CD14-positive monocyte (primary cell): ENCODE measurements at regions not wholly inside any gene's neighbourhood (a gene's known extent, or its start where the extent isn't known, plus 50 kb on each side); places are given as distances from the start of the nearest gene placed in this dataset.

ENCODE experiments used
- DNase-seq, 3 donors: peaks; one replicate each; pipeline ENCODE4 v3.0.0-alpha.2; 2011 to 2022
- H2AFZ ChIP-seq: 2 replicates; pipeline ENCODE4 v1.6.0; 2012; ENCODE audit warnings: mild to moderate bottlenecking, low read depth, low read length, inconsistent platforms; ENCODE audit not compliant: insufficient read depth, poor library complexity, severe bottlenecking
- H3K27ac ChIP-seq, 2 donors: 1 replicate in 1 of 2; 2 replicates in 1 of 2; pipeline ENCODE4 v1.5.1; 2012 to 2013; ENCODE audit warnings: low read length in 2 of 2, control low read depth in 1 of 2, inconsistent platforms in 1 of 2, low read depth in 1 of 2, mild to moderate bottlenecking in 1 of 2
- H3K27me3 ChIP-seq, 2 donors: one replicate each; pipeline versions ENCODE4 v1.6.0 to v1.6.1; 2011 to 2013; ENCODE audit warnings: low read length in 2 of 2; ENCODE audit not compliant: control insufficient read depth in 2 of 2, insufficient read depth in 2 of 2
- H3K36me3 ChIP-seq, 2 donors: replicated peaks in 1 of 2; 1 replicate in 1 of 2; 2 replicates in 1 of 2; pipeline versions ENCODE4 v1.5.1 to v1.6.1; 2012 to 2013; ENCODE audit warnings: low read length in 2 of 2, control low read depth in 1 of 2, inconsistent platforms in 1 of 2, mild to moderate bottlenecking in 1 of 2; ENCODE audit not compliant: insufficient read depth in 2 of 2, control insufficient read depth in 1 of 2
- H3K4me1 ChIP-seq, 2 donors: 1 replicate in 1 of 2; 2 replicates in 1 of 2; pipeline versions ENCODE4 v1.5.1 to v1.6.1; 2012 to 2013; ENCODE audit warnings: low read length in 2 of 2, control low read depth in 1 of 2, inconsistent platforms in 1 of 2, mild to moderate bottlenecking in 1 of 2, moderate library complexity in 1 of 2; ENCODE audit not compliant: insufficient read depth in 2 of 2, control insufficient read depth in 1 of 2
- H3K4me2 ChIP-seq: replicated peaks from 2 replicates; pipeline ENCODE3; 2012; ENCODE audit warnings: low read length, moderate library complexity, mild to moderate bottlenecking; ENCODE audit not compliant: poor library complexity, severe bottlenecking; ENCODE audit errors: extremely low read depth
- H3K4me3 ChIP-seq, 3 experiments: fragments of 200-600 bp in 1 of 3; sonication (generic) in 1 of 3; replicated peaks in 1 of 3; 1 replicate in 2 of 3; 2 replicates in 1 of 3; pipeline ENCODE4 v1.5.1; 2011 to 2013; ENCODE audit warnings: low read length in 3 of 3, mild to moderate bottlenecking in 3 of 3, control low read depth in 2 of 3, low read depth in 2 of 3, inconsistent platforms in 1 of 3, moderate library complexity in 1 of 3
- H3K79me2 ChIP-seq: 2 replicates; pipeline ENCODE4 v1.6.0; 2012; ENCODE audit warnings: mild to moderate bottlenecking, control low read depth, inconsistent platforms, low read length, moderate library complexity; ENCODE audit not compliant: insufficient read depth
- H3K9ac ChIP-seq: 2 replicates; pipeline ENCODE4 v1.6.0; 2017; ENCODE audit warnings: low read length, mild to moderate bottlenecking; ENCODE audit not compliant: insufficient read depth, poor library complexity, severe bottlenecking
- H3K9me3 ChIP-seq, 2 donors: replicated peaks in 1 of 2; 1 replicate in 1 of 2; 2 replicates in 1 of 2; pipeline versions ENCODE4 v1.5.1 to v1.6.1; 2012 to 2013; ENCODE audit warnings: low read length in 2 of 2, control low read depth in 1 of 2; ENCODE audit not compliant: control insufficient read depth in 1 of 2, insufficient read depth in 1 of 2
- H4K20me1 ChIP-seq: 2 replicates; pipeline ENCODE4 v1.6.0; 2012; ENCODE audit warnings: mild to moderate bottlenecking, low read length, control low read depth, moderate library complexity; ENCODE audit not compliant: insufficient read depth
- H3K27ac Mint-ChIP-seq, 7 donors: one replicate each; pipeline ENCODE4 v1.8.0; 2020; ENCODE audit warnings: mild to moderate bottlenecking in 7 of 7, mixed read lengths in 7 of 7, moderate library complexity in 6 of 7, inconsistent platforms in 2 of 7
- H3K27me3 Mint-ChIP-seq, 3 donors: one replicate each; pipeline ENCODE4 v1.8.0; 2021 to 2022; ENCODE audit warnings: low read depth in 3 of 3, mild to moderate bottlenecking in 3 of 3, mixed read lengths in 3 of 3, moderate library complexity in 3 of 3, inconsistent platforms in 1 of 3
- H3K36me3 Mint-ChIP-seq, 2 donors: one replicate each; pipeline ENCODE4 v1.8.0; 2020; ENCODE audit warnings: mixed read lengths in 2 of 2, inconsistent platforms in 1 of 2, mild to moderate bottlenecking in 1 of 2
- H3K4me1 Mint-ChIP-seq: one replicate; pipeline ENCODE4 v1.8.0; 2020; ENCODE audit warnings: mild to moderate bottlenecking, mixed read lengths
- H3K4me3 Mint-ChIP-seq, 2 donors: one replicate each; pipeline ENCODE4 v1.8.0; 2020; ENCODE audit warnings: mild to moderate bottlenecking in 2 of 2, mixed read lengths in 2 of 2, moderate library complexity in 1 of 2
- H3K9me3 Mint-ChIP-seq, 7 donors: one replicate each; pipeline ENCODE4 v1.8.0; 2020 to 2022; ENCODE audit warnings: mixed read lengths in 7 of 7, mild to moderate bottlenecking in 6 of 7, moderate library complexity in 6 of 7, inconsistent platforms in 2 of 7
- CTCF ChIP-seq: fragments of 200-600 bp; IDR thresholded peaks from one replicate; pipeline ENCODE4 v1.8.0; 2022; ENCODE audit warnings: antibody characterized with exemption, mild to moderate bottlenecking
- WGBS: methylation state at CpG from one replicate; pipeline ENCODE4 v1.1.5; 2013; ENCODE audit warnings: missing lambda C conversion rate; ENCODE audit not compliant: insufficient coverage; 5-methylcytosine and 5-hydroxymethylcytosine counted together
- intact Hi-C, 2 donors: fragments of 100-400 bp; cut with micrococcal nuclease; formaldehyde crosslinking; loops; one replicate each; pipeline versions ENCODE4 v1.15.0 to v1.15.1; 2023

GRCh38 chr15:58274885-58275284 is 136.7 kb downstream of the AQP9 start:
- H3K4me1 ChIP-seq = peaks cover 3 to 4% of the 10 kb centered on the region in 2 donors
- DNase-seq = no peak
- TF ChIP-seq CTCF = no peak
- intact Hi-C loops = no loop called here
- Mint-ChIP-seq H3K4me3 (no peak overlapping the region), H3K4me1 (peaks cover 5% of the 10 kb centered on the region), H3K9me3 (peaks cover 5 to 14% (median 8%) of the 10 kb centered on the region in 7 donors), H3K27ac (no peak overlapping the region), H3K36me3 (peaks cover 4 to 5% of the 10 kb centered on the region in 2 donors), H3K27me3 (no peaks in the 10 kb centered on the region)
- no peaks in the 10 kb centered on the region for H3K79me2 ChIP-seq
- no peak overlapping the region for H3K4me3 ChIP-seq
- H3K27ac ChIP-seq = no peak overlapping the region
- 88% methylated on average over 1 of the region's 4 CpGs for WGBS
- H3K9me3 ChIP-seq = peaks cover 6 to 7% of the 10 kb centered on the region in 2 donors
- H4K20me1 ChIP-seq = no peaks in the 10 kb centered on the region
- H3K36me3 ChIP-seq = no peaks in the 10 kb centered on the region
- no peak overlapping the region for H3K4me2 ChIP-seq
- no peak overlapping the region for H3K9ac ChIP-seq
- no peak overlapping the region for H2AFZ ChIP-seq
- H3K27me3 ChIP-seq = no peaks in the 10 kb centered on the region

GRCh38 chr15:58275785-58276184 is 137.6 kb downstream of the AQP9 start:
- Mint-ChIP-seq H3K27ac (no peak overlapping the region), H3K4me1 (no peaks in the 10 kb centered on the region), H3K4me3 (no peak overlapping the region), H3K9me3 (peaks cover 5 to 14% (median 8%) of the 10 kb centered on the region in 7 donors), H3K27me3 (no peaks in the 10 kb centered on the region), H3K36me3 (peaks cover 4 to 5% of the 10 kb centered on the region in 2 donors)
- H3K4me3 ChIP-seq = no peak overlapping the region
- no peak for DNase-seq
- H3K4me1 ChIP-seq = no peaks in the 10 kb centered on the region
- H3K36me3 ChIP-seq = no peaks in the 10 kb centered on the region
- peaks cover 6 to 7% of the 10 kb centered on the region in 2 donors for H3K9me3 ChIP-seq
- no peak overlapping the region for H3K9ac ChIP-seq
- no peaks in the 10 kb centered on the region for H3K27me3 ChIP-seq
- H4K20me1 ChIP-seq = no peaks in the 10 kb centered on the region
- H3K4me2 ChIP-seq = no peak overlapping the region
- intact Hi-C loops = no loop called here
- no peaks in the 10 kb centered on the region for H3K79me2 ChIP-seq
- TF ChIP-seq CTCF = no peak
- 100% methylated on average over 1 of the region's 3 CpGs for WGBS
- H3K27ac ChIP-seq = no peak overlapping the region
- no peak overlapping the region for H2AFZ ChIP-seq
